ENCODE measurements at regions not wholly inside any gene's neighbourhood (a gene's known extent, or its start where the extent isn't known, plus 50 kb on each side); places are given as distances from the start of the nearest gene placed in this dataset.

GRCh38 chr16:51359141-51359955 is 208.3 kb upstream of the SALL1 start:
- no peak for TF ChIP-seq CTCF (IDR thresholded peaks at IDR 0.05; ENCODE audit: insufficient read depth, low read length)

GRCh38 chr16:51357839-51358238 is 206.8 kb upstream of the SALL1 start:
- no peak overlapping the region for H3K4me3 ChIP-seq (ENCODE audit: low read depth, low read length)
- no peak for DNase-seq (ENCODE audit: low read depth)
- no peak for TF ChIP-seq CTCF (IDR thresholded peaks at IDR 0.05; ENCODE audit: insufficient read depth, low read length)

More at GRCh38 chr16:51359141-51359955, 208.3 kb upstream of the SALL1 start:
- no peak overlapping the region for H3K4me3 ChIP-seq (ENCODE audit: low read depth, low read length)
- peak; percentile 37 for DNase-seq (ENCODE audit: low read depth)

GRCh38 chr16:51355875-51356274 is 204.8 kb upstream of the SALL1 start:
- H3K4me3 ChIP-seq (ENCODE audit: low read depth, low read length) = no peak overlapping the region
- DNase-seq (ENCODE audit: low read depth) = no peak
- no peak for TF ChIP-seq CTCF (IDR thresholded peaks at IDR 0.05; ENCODE audit: insufficient read depth, low read length)

- no peak overlapping the region for H3K4me3 ChIP-seq (ENCODE audit: low read depth, low read length)
- no peak for TF ChIP-seq CTCF (IDR thresholded peaks at IDR 0.05; ENCODE audit: insufficient read depth, low read length)
- no peak for DNase-seq (ENCODE audit: low read depth)
Measured at GRCh38 chr16:51355195-51355594, 204.1 kb upstream of the SALL1 start.

- no peak overlapping the region for H3K4me3 ChIP-seq (ENCODE audit: low read depth, low read length)
- DNase-seq (ENCODE audit: low read depth) = no peak
- no peak for TF ChIP-seq CTCF (IDR thresholded peaks at IDR 0.05; ENCODE audit: insufficient read depth, low read length)
Measured at GRCh38 chr16:51353055-51353454, 202.0 kb upstream of the SALL1 start.

- H3K4me3 ChIP-seq (ENCODE audit: low read depth, low read length) = no peak overlapping the region
- DNase-seq (ENCODE audit: low read depth) = no peak
- no peak for TF ChIP-seq CTCF (IDR thresholded peaks at IDR 0.05; ENCODE audit: insufficient read depth, low read length)
Measured at GRCh38 chr16:51349626-51350025, 198.6 kb upstream of the SALL1 start.

- TF ChIP-seq CTCF (IDR thresholded peaks at IDR 0.05; ENCODE audit: insufficient read depth, low read length) = no peak
- peak; percentile 61 for DNase-seq (ENCODE audit: low read depth)
- H3K4me3 ChIP-seq (ENCODE audit: low read depth, low read length) = no peak overlapping the region
Measured at GRCh38 chr16:51343411-51343810, 192.3 kb upstream of the SALL1 start.

All from fibroblast of the aortic adventitia (primary cell).